ENCODE measurements at regions not wholly inside any gene's neighbourhood (a gene's known extent, or its start where the extent isn't known, plus 50 kb on each side); places are given as distances from the start of the nearest gene placed in this dataset.
"Not testable (repeated sequence)": the region's sequence is repeated elsewhere in the genome, so short reads cannot be mapped to it uniquely, and the experiment has no call there.

GRCh38 chr5:18003784-18004183 is 369.5 kb downstream of the TAF11L14 start:
- ATAC-seq = no peak
- no peak for DNase-seq
- intact Hi-C loops (cut with DNase I) = no loop called here

GRCh38 chr5:18006235-18006634 is 372.0 kb downstream of the TAF11L14 start:
- ATAC-seq; intact Hi-C loops (cut with DNase I); DNase-seq: not testable (repeated sequence)

GRCh38 chr5:18008940-18009339 is 374.7 kb downstream of the TAF11L14 start:
- DNase-seq (no peak), ATAC-seq (no peak)
- intact Hi-C loops (cut with DNase I) = no loop called here

- ATAC-seq = no peak
- no peak for DNase-seq
- intact Hi-C loops (cut with DNase I) = no loop called here
These were observed 375.8 kb downstream of the TAF11L14 start for GRCh38 chr5:18010053-18010452.

GRCh38 chr5:18018472-18018871 is 384.2 kb downstream of the TAF11L14 start:
- ATAC-seq (no peak), DNase-seq (no peak)
- intact Hi-C loops (cut with DNase I) = no loop called here

GRCh38 chr5:18023275-18023674 is 389.0 kb downstream of the TAF11L14 start:
- ATAC-seq (no peak), DNase-seq (no peak)
- intact Hi-C loops (cut with DNase I) = no loop called here

GRCh38 chr5:18023986-18024385 is 389.7 kb downstream of the TAF11L14 start:
- intact Hi-C loops (cut with DNase I) = no loop called here
- DNase-seq = no peak
- no peak for ATAC-seq

- ATAC-seq = no peak
- intact Hi-C loops (cut with DNase I) = no loop called here
- no peak for DNase-seq
These were observed 390.3 kb downstream of the TAF11L14 start for GRCh38 chr5:18024542-18024941.

GRCh38 chr5:18027241-18027867 is 393.1 kb downstream of the TAF11L14 start:
- ATAC-seq = no peak
- DNase-seq = no peak
- intact Hi-C loops (cut with DNase I) = no loop called here

- intact Hi-C loops (cut with DNase I) = no loop called here
- ATAC-seq = no peak
- no peak for DNase-seq
These were observed 393.8 kb downstream of the TAF11L14 start for GRCh38 chr5:18028036-18028435.

GRCh38 chr5:18032744-18033143 is 398.5 kb downstream of the TAF11L14 start:
- ATAC-seq (no peak), DNase-seq (no peak)
- intact Hi-C loops (cut with DNase I) = no loop called here

- no peak for ATAC-seq
- intact Hi-C loops (cut with DNase I) = no loop called here
- no peak for DNase-seq
These were observed 402.3 kb downstream of the TAF11L14 start for GRCh38 chr5:18036531-18036930.

- intact Hi-C loops (cut with DNase I) = no loop called here
- no peak for ATAC-seq
- DNase-seq = no peak
These were observed 403.5 kb downstream of the TAF11L14 start for GRCh38 chr5:18037718-18038117.

- DNase-seq = no peak
- ATAC-seq = no peak
- intact Hi-C loops (cut with DNase I) = no loop called here
These were observed 409.1 kb downstream of the TAF11L14 start for GRCh38 chr5:18043344-18043743.

GRCh38 chr5:18048449-18048848 is 414.2 kb downstream of the TAF11L14 start:
- DNase-seq (no peak), ATAC-seq (no peak)
- intact Hi-C loops (cut with DNase I) = no loop called here

GRCh38 chr5:18050345-18050744 is 416.1 kb downstream of the TAF11L14 start:
- intact Hi-C loops (cut with DNase I) = no loop called here
- ATAC-seq (no peak), DNase-seq (no peak)

GRCh38 chr5:18050776-18051175 is 416.5 kb downstream of the TAF11L14 start:
- intact Hi-C loops (cut with DNase I) = no loop called here
- no peak for DNase-seq

GRCh38 chr5:18051953-18052352 is 417.7 kb downstream of the TAF11L14 start:
- intact Hi-C loops (cut with DNase I) = no loop called here
- ATAC-seq = no peak

More at GRCh38 chr5:18050776-18051175, 416.5 kb downstream of the TAF11L14 start:
- no peak for ATAC-seq

GRCh38 chr5:18052569-18052968 is 418.3 kb downstream of the TAF11L14 start:
- intact Hi-C loops (cut with DNase I) = no loop called here
- DNase-seq = no peak
- no peak for ATAC-seq

More at GRCh38 chr5:18051953-18052352, 417.7 kb downstream of the TAF11L14 start:
- no peak for DNase-seq

GRCh38 chr5:18057725-18058124 is 423.5 kb downstream of the TAF11L14 start:
- intact Hi-C loops (cut with DNase I) = no loop called here
- DNase-seq (no peak), ATAC-seq (no peak)

- intact Hi-C loops (cut with DNase I) = no loop called here
- DNase-seq (no peak), ATAC-seq (no peak)
These were observed 433.4 kb downstream of the TAF11L14 start for GRCh38 chr5:18067615-18068014.

GRCh38 chr5:18068826-18069225 is 434.6 kb downstream of the TAF11L14 start:
- intact Hi-C loops (cut with DNase I) = no loop called here
- ATAC-seq (no peak), DNase-seq (no peak)
